CD4-positive, alpha-beta T cell (primary cell): ENCODE measurements at regions not wholly inside any gene's neighbourhood (a gene's known extent, or its start where the extent isn't known, plus 50 kb on each side); places are given as distances from the start of the nearest gene placed in this dataset.

Experiments used
- ATAC-seq: fragments of 200-7000 bp; cut with Tn5 transposase; one replicate; pipeline ENCODE4 v1.10.0; 2022; ENCODE audit warnings: mild to moderate bottlenecking; ENCODE audit not compliant: poor library complexity
- CTCF ChIA-PET: fragments of 350-600 bp; sonication (Branson Sonifier 250); formaldehyde crosslinking; loops from one replicate; lab custom pipeline; 2021; ENCODE audit warnings: antibody characterized with exemption, inconsistent platforms; lab: Charles Lee
- POLR2A ChIA-PET: fragments of 350-600 bp; sonication (Branson Sonifier 250); formaldehyde crosslinking; loops from one replicate; lab custom pipeline; 2021; ENCODE audit warnings: antibody characterized with exemption, inconsistent platforms; lab: Charles Lee
- DNase-seq, 14 experiments: peaks; one replicate each; pipeline ENCODE4 v3.0.0-alpha.2; 2013 to 2020; ENCODE audit warnings: mixed read lengths in 2 of 14
- H3K27ac ChIP-seq, 2 donors: one replicate each; pipeline versions ENCODE4 v1.5.1 to v1.7.0; 2013; ENCODE audit warnings: low read length in 2 of 2, low read depth in 1 of 2, mild to moderate bottlenecking in 1 of 2
- H3K27me3 ChIP-seq, 2 experiments: 1 replicate in 1 of 2; 2 replicates in 1 of 2; pipeline versions ENCODE4 v1.6.1 to v1.7.0; 2013; ENCODE audit warnings: low read length in 2 of 2, control low read depth in 1 of 2, mild to moderate bottlenecking in 1 of 2, moderate library complexity in 1 of 2; ENCODE audit not compliant: insufficient read depth in 2 of 2, control insufficient read depth in 1 of 2
- H3K36me3 ChIP-seq: one replicate; pipeline ENCODE4 v1.6.1; 2013; ENCODE audit warnings: low read length, control low read depth; ENCODE audit not compliant: insufficient read depth
- H3K4me1 ChIP-seq: one replicate; pipeline ENCODE4 v1.6.1; 2013; ENCODE audit warnings: low read length, control low read depth; ENCODE audit not compliant: insufficient read depth
- H3K4me3 ChIP-seq: one replicate; pipeline ENCODE4 v1.5.1; 2013; ENCODE audit warnings: mild to moderate bottlenecking, low read length, moderate library complexity
- H3K9me3 ChIP-seq, 2 experiments: 1 replicate in 1 of 2; 2 replicates in 1 of 2; pipeline versions ENCODE4 v1.6.1 to v1.7.0; 2013; ENCODE audit warnings: low read length in 2 of 2, mild to moderate bottlenecking in 2 of 2, control low read depth in 1 of 2, moderate library complexity in 1 of 2; ENCODE audit not compliant: control insufficient read depth in 1 of 2, insufficient read depth in 1 of 2
- H3K27ac Mint-ChIP-seq: one replicate; pipeline ENCODE4 v1.8.0; 2020; ENCODE audit warnings: mixed read lengths
- H3K27me3 Mint-ChIP-seq: one replicate; pipeline ENCODE4 v1.8.0; 2021; ENCODE audit warnings: mixed read lengths
- H3K36me3 Mint-ChIP-seq: one replicate; pipeline ENCODE4 v1.8.0; 2021; ENCODE audit warnings: low read depth, mixed read lengths
- H3K4me1 Mint-ChIP-seq: one replicate; pipeline ENCODE4 v1.8.0; 2021; ENCODE audit warnings: low read depth, mixed read lengths
- H3K4me3 Mint-ChIP-seq: one replicate; pipeline ENCODE4 v1.8.0; 2020; ENCODE audit warnings: mild to moderate bottlenecking, mixed read lengths
- H3K9me3 Mint-ChIP-seq: one replicate; pipeline ENCODE4 v1.8.0; 2020; ENCODE audit warnings: mixed read lengths
- intact Hi-C, 2 experiments: fragments of 100-400 bp; cut with DNase I in 1 of 2; cut with micrococcal nuclease in 1 of 2; formaldehyde crosslinking; loops; one replicate each; pipeline versions ENCODE4 v1.15.1 to v1.9.0; 2023 to 2025; cut with DNase I, micrococcal nuclease
- TF ChIP-seq, protein P1 (sequence below): fragments of 200-600 bp; IDR thresholded peaks from one replicate; pipeline ENCODE4 v1.8.0; 2022; ENCODE audit warnings: antibody characterized with exemption, mild to moderate bottlenecking

DNA sequence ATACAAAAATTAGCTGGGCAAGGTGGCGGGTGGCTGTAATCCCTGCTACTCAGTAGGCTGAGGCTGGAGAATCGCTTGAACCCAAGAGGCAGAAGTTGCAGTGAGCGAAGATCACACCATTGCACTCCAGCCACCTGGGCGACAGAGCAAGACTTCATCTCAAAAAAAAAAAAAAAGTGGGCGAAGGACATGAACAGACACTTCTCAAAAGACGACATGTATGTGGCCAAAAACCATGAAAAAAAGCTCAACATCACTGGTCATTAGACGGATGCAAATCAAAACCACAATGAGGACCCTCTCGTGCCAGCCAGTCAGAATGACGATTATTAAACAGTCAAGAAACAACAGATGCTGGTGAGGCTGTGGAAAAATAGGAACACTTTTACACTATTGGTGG lies 344.9 kb upstream of the JARID2 start:
- no peak overlapping the region for H3K4me3 Mint-ChIP-seq
- H3K36me3 Mint-ChIP-seq, result no peaks in the 10 kb centered on the region
- H3K27me3 ChIP-seq, result no peaks in the 10 kb centered on the region
- TF ChIP-seq, protein P1, sequence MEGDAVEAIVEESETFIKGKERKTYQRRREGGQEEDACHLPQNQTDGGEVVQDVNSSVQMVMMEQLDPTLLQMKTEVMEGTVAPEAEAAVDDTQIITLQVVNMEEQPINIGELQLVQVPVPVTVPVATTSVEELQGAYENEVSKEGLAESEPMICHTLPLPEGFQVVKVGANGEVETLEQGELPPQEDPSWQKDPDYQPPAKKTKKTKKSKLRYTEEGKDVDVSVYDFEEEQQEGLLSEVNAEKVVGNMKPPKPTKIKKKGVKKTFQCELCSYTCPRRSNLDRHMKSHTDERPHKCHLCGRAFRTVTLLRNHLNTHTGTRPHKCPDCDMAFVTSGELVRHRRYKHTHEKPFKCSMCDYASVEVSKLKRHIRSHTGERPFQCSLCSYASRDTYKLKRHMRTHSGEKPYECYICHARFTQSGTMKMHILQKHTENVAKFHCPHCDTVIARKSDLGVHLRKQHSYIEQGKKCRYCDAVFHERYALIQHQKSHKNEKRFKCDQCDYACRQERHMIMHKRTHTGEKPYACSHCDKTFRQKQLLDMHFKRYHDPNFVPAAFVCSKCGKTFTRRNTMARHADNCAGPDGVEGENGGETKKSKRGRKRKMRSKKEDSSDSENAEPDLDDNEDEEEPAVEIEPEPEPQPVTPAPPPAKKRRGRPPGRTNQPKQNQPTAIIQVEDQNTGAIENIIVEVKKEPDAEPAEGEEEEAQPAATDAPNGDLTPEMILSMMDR, result no peak
- H3K27me3 Mint-ChIP-seq, result no peaks in the 10 kb centered on the region
- no peaks in the 10 kb centered on the region for H3K4me1 Mint-ChIP-seq
- POLR2A ChIA-PET, result no interaction called here
- H3K4me3 ChIP-seq, result no peak overlapping the region
- no peak overlapping the region for H3K27ac Mint-ChIP-seq
- DNase-seq (no peak), ATAC-seq (no peak)
- H3K4me1 ChIP-seq, result no peaks in the 10 kb centered on the region
- no peaks in the 10 kb centered on the region for H3K9me3 Mint-ChIP-seq
- no peaks in the 10 kb centered on the region for H3K36me3 ChIP-seq
- no peaks in the 10 kb centered on the region for H3K9me3 ChIP-seq
- intact Hi-C loops, result no loop called here
- CTCF ChIA-PET, result no interaction called here
- no peak overlapping the region for H3K27ac ChIP-seq

DNA sequence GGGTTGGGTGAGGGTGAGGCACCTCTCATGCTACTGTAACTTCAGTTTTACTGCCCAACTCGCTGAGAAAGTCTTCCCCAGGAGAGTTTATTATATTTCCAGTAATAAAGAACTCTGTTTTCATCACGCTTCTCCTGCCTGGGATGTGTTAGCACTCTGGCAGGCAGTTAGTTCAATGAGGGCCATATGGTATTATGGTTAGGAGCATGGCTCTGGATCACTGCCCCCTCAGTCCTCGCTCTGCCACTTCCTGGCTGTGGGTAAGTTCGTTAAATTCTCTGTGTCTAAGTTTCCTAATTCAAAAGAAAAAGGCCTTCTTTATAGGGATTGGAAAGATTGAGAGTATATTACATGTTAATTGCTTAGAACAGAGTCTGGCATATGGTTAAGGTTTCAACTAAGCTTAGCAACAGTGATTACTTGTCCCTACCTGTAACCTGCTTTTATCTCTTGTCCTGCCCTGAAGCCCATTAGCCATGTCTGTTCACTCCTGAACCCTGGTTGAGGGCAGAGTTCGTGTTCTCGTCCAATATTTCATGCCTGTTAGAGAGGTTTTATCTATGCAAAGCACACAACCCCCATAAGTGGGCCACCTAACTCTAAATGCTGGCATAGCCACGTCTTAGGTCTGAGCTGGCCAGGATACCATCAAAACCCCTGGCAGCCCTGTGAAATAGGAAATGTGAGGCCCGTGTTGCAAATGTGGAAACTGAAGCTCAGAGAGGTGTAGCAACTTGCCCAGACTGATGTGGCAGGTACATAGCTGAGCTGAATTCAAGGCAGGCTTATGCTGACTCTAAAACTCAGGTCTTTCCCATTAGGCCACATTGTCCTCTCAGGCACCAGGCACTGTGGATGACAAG lies 342.5 kb upstream of the JARID2 start:
- no peak overlapping the region for H3K27ac Mint-ChIP-seq
- no peaks in the 10 kb centered on the region for H3K4me1 ChIP-seq
- H3K36me3 Mint-ChIP-seq, result no peaks in the 10 kb centered on the region
- POLR2A ChIA-PET, result no interaction called here
- H3K4me3 Mint-ChIP-seq, result no peak overlapping the region
- no peaks in the 10 kb centered on the region for H3K36me3 ChIP-seq
- H3K4me1 Mint-ChIP-seq, result no peaks in the 10 kb centered on the region
- no peaks in the 10 kb centered on the region for H3K27me3 Mint-ChIP-seq
- TF ChIP-seq, protein P1, result no peak
- no peak overlapping the region for H3K4me3 ChIP-seq
- H3K9me3 ChIP-seq, result no peaks in the 10 kb centered on the region
- H3K27me3 ChIP-seq, result no peaks in the 10 kb centered on the region
- ATAC-seq (no peak), DNase-seq (no peak)
- H3K9me3 Mint-ChIP-seq, result no peaks in the 10 kb centered on the region
- CTCF ChIA-PET, result no interaction called here
- no peak overlapping the region for H3K27ac ChIP-seq
- intact Hi-C loops, result no loop called here

DNA sequence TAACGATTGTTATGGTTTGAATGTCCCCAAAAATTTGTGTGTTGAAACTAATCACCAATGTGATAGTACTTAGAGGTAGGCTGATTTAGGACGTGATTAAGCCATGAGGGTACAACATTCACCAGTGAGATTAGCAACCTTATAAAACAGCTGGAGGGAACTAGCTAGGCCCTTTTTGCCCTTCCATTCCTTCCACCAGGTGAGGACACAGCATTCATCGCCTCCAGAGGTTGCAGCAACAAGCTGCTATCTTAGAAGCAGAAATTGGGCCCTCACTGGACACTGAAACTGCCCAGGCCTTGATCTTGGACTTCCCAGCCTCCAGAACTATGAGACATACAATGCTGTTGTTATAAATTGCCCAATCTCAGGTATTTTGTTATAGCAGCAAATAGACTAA lies 340.7 kb upstream of the JARID2 start:
- no peak overlapping the region for H3K27ac ChIP-seq
- no peak overlapping the region for H3K4me3 ChIP-seq
- ChIA-PET POLR2A (interaction anchor here (0.7 kb wide), 1 partner anchor 695 kb away, joined by 3 read pairs; no protein-coding TSS in a partner anchor), CTCF (no interaction called here)
- intact Hi-C loops, result no loop called here
- Mint-ChIP-seq H3K27me3 (no peaks in the 10 kb centered on the region), H3K4me1 (peaks cover 4% of the 10 kb centered on the region), H3K36me3 (no peaks in the 10 kb centered on the region), H3K27ac (no peak overlapping the region), H3K4me3 (no peak overlapping the region), H3K9me3 (no peaks in the 10 kb centered on the region)
- peaks cover 2% of the 10 kb centered on the region for H3K4me1 ChIP-seq
- H3K36me3 ChIP-seq, result no peaks in the 10 kb centered on the region
- no peak for ATAC-seq
- H3K9me3 ChIP-seq, result no peaks in the 10 kb centered on the region
- TF ChIP-seq, protein P1, result no peak
- no peaks in the 10 kb centered on the region for H3K27me3 ChIP-seq
- no peak for DNase-seq
